ENCODE measurements at regions not wholly inside any gene's neighbourhood (a gene's known extent, or its start where the extent isn't known, plus 50 kb on each side); places are given as distances from the start of the nearest gene placed in this dataset.

DNA sequence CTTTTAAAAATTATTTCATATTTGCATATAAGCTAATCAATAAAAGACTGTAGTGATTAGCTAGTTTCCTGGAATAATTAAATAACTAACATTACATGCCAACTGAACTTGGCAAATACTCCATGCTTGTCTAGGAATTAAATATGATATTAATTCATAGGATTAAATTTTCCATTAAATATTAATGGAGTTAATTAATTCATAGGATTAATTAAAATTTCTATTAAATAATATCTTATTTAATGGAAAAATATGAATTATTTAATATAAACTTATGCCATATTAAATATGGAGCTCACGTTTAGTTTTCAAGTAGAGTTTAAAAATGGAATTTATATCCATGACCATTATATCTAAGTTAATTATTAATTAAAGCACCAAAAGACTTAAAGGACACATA lies 517.8 kb upstream of the DAB2 start:
- Histone ChIP-seq H3K4me3 (ENCODE audit: low read length) (no peak overlapping the region), H2AFZ (ENCODE audit: low read length) (no peak overlapping the region), H3K9ac (ENCODE audit: low read length) (no peak overlapping the region), H3K27ac (ENCODE audit: low read length) (no peak overlapping the region), H3K79me2 (ENCODE audit: low read length) (no peaks in the 10 kb centered on the region), H3K9me2 (replicated peaks; ENCODE audit: low read length) (no peaks in the 10 kb centered on the region), H3K36me3 (ENCODE audit: low read depth, low read length) (no peaks in the 10 kb centered on the region), H3K4me1 (ENCODE audit: insufficient read depth, low read length) (no peaks in the 10 kb centered on the region), H3K27me3 (ENCODE audit: low read length) (no peaks in the 10 kb centered on the region), H3F3A (ENCODE audit: low read length, unreplicated experiment) (no peaks in the 10 kb centered on the region), H4K20me1 (ENCODE audit: low read length) (no peaks in the 10 kb centered on the region), H3K4me2 (ENCODE audit: low read length) (no peak overlapping the region), H3K9me3 (ENCODE audit: low read length) (no peaks in the 10 kb centered on the region)
- no TSS peak for BruUV-seq (replicated peaks)
- DNase-seq (no peak), ATAC-seq (no peak)
- ChIA-PET CTCF (no interaction called here), POLR2A (ENCODE audit: unreplicated experiment) (no interaction called here)
- intact Hi-C loops (cut with micrococcal nuclease), result loop anchor here (5.0 kb wide), 1 partner anchor 295 kb away; no protein-coding TSS in a partner anchor
- TF ChIP-seq EZH2phosphoT487 (IDR thresholded peaks at IDR 0.05; ENCODE audit: borderline replicate concordance, low read length) (no peak), EZH2 (IDR thresholded peaks at IDR 0.05; ENCODE audit: low read length, unreplicated experiment) (no peak)
- TF ChIP-seq, protein P1, sequence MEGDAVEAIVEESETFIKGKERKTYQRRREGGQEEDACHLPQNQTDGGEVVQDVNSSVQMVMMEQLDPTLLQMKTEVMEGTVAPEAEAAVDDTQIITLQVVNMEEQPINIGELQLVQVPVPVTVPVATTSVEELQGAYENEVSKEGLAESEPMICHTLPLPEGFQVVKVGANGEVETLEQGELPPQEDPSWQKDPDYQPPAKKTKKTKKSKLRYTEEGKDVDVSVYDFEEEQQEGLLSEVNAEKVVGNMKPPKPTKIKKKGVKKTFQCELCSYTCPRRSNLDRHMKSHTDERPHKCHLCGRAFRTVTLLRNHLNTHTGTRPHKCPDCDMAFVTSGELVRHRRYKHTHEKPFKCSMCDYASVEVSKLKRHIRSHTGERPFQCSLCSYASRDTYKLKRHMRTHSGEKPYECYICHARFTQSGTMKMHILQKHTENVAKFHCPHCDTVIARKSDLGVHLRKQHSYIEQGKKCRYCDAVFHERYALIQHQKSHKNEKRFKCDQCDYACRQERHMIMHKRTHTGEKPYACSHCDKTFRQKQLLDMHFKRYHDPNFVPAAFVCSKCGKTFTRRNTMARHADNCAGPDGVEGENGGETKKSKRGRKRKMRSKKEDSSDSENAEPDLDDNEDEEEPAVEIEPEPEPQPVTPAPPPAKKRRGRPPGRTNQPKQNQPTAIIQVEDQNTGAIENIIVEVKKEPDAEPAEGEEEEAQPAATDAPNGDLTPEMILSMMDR (conservative IDR thresholded peaks at IDR 0.05; ENCODE audit: low read depth, low read length), result no peak

DNA sequence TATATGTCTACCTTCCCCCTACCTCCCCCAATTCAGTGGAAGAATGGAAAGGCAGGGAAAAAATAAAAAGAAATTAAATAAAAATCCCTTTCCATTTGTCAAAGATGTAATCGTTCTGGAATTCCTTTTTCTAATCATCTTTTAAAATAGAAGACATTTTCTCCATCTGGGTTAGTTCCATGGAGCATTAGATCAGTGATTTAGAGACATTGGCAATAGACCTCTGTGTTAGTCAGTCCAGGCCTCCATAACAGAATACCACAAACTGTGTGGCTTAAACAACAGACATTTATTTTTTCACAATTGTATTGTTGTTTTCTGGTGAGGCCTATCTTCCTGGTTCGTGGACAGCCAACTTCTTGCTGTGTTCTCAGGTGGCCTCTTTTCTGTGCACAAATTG lies 516.6 kb upstream of the DAB2 start:
- ChIA-PET POLR2A (ENCODE audit: unreplicated experiment) (interaction anchor here (0.7 kb wide), 1 partner anchor 92 kb away, joined by 3 read pairs; no protein-coding TSS in a partner anchor), CTCF (no interaction called here)
- H3K36me3 ChIP-seq (ENCODE audit: low read depth, low read length), result no peaks in the 10 kb centered on the region
- H3K79me2 ChIP-seq (ENCODE audit: low read length), result no peaks in the 10 kb centered on the region
- no peaks in the 10 kb centered on the region for H3K9me2 ChIP-seq (replicated peaks; ENCODE audit: low read length)
- H3F3A ChIP-seq (ENCODE audit: low read length, unreplicated experiment), result no peaks in the 10 kb centered on the region
- no peak overlapping the region for H3K9ac ChIP-seq (ENCODE audit: low read length)
- no peaks in the 10 kb centered on the region for H3K4me1 ChIP-seq (ENCODE audit: insufficient read depth, low read length)
- DNase-seq, result no peak
- H4K20me1 ChIP-seq (ENCODE audit: low read length), result no peaks in the 10 kb centered on the region
- H3K9me3 ChIP-seq (ENCODE audit: low read length), result no peaks in the 10 kb centered on the region
- no peak overlapping the region for H3K4me3 ChIP-seq (ENCODE audit: low read length)
- intact Hi-C loops (cut with micrococcal nuclease), result loop anchor here (5.0 kb wide), 1 partner anchor 294 kb away; no protein-coding TSS in a partner anchor
- H3K27me3 ChIP-seq (ENCODE audit: low read length), result no peaks in the 10 kb centered on the region
- ATAC-seq, result no peak
- TF ChIP-seq EZH2 (IDR thresholded peaks at IDR 0.05; ENCODE audit: low read length, unreplicated experiment) (no peak), EZH2phosphoT487 (IDR thresholded peaks at IDR 0.05; ENCODE audit: borderline replicate concordance, low read length) (no peak)
- TF ChIP-seq, protein P1 (conservative IDR thresholded peaks at IDR 0.05; ENCODE audit: low read depth, low read length), result no peak
- no peak overlapping the region for H3K4me2 ChIP-seq (ENCODE audit: low read length)
- H3K27ac ChIP-seq (ENCODE audit: low read length), result no peak overlapping the region
- BruUV-seq (replicated peaks), result no TSS peak
- no peak overlapping the region for H2AFZ ChIP-seq (ENCODE audit: low read length)

DNA sequence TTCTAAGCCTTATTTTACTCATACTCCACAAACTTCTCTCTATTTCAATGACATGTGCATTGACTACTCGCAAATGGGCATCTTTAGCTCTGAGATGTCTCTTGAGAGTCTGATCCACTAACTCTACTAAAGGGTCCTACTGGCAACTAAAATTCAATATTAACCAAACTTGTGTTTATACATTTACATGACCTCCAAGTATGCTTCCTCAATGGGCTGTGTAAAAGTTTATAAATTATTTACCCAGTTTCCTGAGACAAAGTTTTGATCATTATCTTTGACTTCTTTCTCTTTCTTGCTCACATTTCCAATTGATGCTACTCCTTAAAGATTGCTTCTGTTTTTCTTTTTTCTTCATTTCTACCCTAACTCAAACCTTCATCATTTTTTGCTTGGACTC lies 510.1 kb upstream of the DAB2 start:
- DNase-seq, result no peak
- no peak for ATAC-seq
- TF ChIP-seq EZH2phosphoT487 (IDR thresholded peaks at IDR 0.05; ENCODE audit: borderline replicate concordance, low read length), result no peak
- TF ChIP-seq EZH2 (IDR thresholded peaks at IDR 0.05; ENCODE audit: low read length, unreplicated experiment), result no peak
- TF ChIP-seq, protein P1 (conservative IDR thresholded peaks at IDR 0.05; ENCODE audit: low read depth, low read length), result no peak
- Histone ChIP-seq H3K27ac (ENCODE audit: low read length) (no peak overlapping the region), H3K9me2 (replicated peaks; ENCODE audit: low read length) (no peaks in the 10 kb centered on the region), H2AFZ (ENCODE audit: low read length) (no peak overlapping the region), H3K4me3 (ENCODE audit: low read length) (no peak overlapping the region), H3K36me3 (ENCODE audit: low read depth, low read length) (no peaks in the 10 kb centered on the region), H3F3A (ENCODE audit: low read length, unreplicated experiment) (no peaks in the 10 kb centered on the region), H3K27me3 (ENCODE audit: low read length) (no peaks in the 10 kb centered on the region), H3K4me1 (ENCODE audit: insufficient read depth, low read length) (no peaks in the 10 kb centered on the region), H3K79me2 (ENCODE audit: low read length) (no peaks in the 10 kb centered on the region), H3K9me3 (ENCODE audit: low read length) (no peaks in the 10 kb centered on the region), H3K9ac (ENCODE audit: low read length) (no peak overlapping the region), H4K20me1 (ENCODE audit: low read length) (no peaks in the 10 kb centered on the region), H3K4me2 (ENCODE audit: low read length) (no peak overlapping the region)
- intact Hi-C loops (cut with micrococcal nuclease), result no loop called here
- POLR2A ChIA-PET (ENCODE audit: unreplicated experiment), result no interaction called here
- no TSS peak for BruUV-seq (replicated peaks)
- CTCF ChIA-PET, result no interaction called here
